Right renal cortex interstitium (tissue), 3 donors: ENCODE measurements at regions not wholly inside any gene's neighbourhood (a gene's known extent, or its start where the extent isn't known, plus 50 kb on each side); places are given as distances from the start of the nearest gene placed in this dataset.

ENCODE experiments used
- DNase-seq, 3 donors: peaks; one replicate each; pipeline ENCODE4 v3.0.0-alpha.2; 2013; ENCODE audit warnings: low read depth in 3 of 3, low spot score in 2 of 3

DNA sequence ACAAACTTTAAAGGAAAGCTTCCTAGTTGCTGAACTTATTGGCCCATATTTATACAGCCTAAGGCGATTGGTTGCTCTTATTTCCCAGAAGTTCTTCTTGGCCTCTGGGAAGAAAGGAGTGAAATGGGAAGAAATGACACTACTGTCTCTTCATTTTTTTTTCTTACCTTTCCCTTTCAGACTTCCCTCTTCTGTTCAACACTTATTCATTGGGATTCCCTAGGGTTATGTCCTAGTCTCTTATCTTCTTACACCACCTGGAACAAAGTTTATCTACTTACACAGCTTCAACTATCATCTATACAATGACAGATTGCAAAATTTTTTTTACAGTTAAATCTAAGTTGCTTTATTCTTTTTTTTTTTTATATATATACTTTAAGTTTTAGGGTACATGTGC lies 68.0 kb downstream of the SNX12 start:
- DNase-seq: no peak

DNA sequence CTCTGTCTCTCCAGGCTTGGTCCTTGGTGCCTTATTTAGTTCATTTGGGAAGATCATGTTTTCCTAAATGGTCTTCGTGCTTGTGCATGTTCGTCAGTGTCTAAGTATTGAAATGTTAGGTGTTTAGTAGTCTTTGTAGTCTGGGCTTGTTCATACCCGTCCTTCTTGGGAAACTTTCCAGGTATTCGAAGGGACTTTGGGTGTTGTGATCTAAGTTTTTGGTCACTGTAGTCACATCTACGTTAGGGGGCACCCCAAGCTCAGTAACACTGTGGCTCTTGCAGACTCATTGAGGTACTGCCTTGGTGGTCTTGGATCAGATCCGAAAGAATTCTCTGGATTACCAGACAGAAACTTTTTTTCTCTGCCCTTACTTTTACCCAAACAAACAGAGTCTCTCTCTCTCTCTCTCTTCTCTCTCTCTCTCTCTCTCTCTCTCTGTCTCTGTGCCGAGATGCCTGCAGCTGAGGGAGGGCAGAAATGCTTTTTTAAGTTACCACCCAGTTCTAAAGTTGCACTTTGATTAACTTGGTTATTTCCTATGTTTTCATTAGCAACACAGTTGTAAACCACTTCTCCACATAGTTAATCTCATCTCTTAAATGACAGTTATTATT lies 67.6 kb upstream of the SLC7A3 start:
- DNase-seq: peak in 2 of 3 donors; percentile 17 to 21

DNA sequence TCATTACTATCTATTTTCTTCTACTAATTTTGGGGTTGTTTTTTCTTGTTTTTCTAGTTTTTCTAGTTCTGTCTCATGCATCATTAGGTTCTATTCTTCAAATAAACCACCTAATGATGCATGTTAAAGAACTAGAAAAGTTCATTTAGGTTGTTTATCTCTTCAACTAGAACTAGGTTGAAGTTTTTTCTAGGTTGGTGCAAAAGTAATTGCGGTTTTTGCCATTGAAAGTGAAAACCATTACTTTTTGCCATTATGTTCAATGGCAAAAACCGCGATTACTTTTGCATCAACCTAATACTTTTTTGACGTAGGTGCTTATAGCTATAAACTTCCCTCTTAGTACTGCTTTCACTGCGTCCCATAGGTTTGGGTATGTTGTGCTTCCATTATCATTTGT lies 64.4 kb upstream of the SLC7A3 start:
- DNase-seq: no peak

DNA sequence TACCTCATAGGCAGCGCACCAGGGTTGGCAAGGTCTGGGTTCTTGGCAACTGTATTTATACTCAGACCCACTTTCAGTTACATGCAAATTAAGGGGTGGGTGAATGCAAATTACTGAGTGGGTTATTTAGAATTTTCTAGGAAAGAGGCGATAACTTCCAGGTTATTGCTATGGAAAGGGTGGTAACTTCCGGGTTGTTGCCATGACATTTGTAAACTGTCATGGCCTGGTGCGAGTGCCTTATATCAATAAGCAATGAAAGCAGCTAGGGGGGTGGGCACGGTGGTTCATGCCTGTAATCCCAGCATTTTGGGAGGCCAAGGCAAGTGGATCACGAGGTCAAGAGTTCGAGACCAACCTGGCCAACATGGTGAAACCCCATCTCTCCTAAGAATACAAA lies 57.5 kb upstream of the SLC7A3 start:
- DNase-seq: no peak
